Kidney tubule cell (primary cell): ENCODE measurements at regions not wholly inside any gene's neighbourhood (a gene's known extent, or its start where the extent isn't known, plus 50 kb on each side); places are given as distances from the start of the nearest gene placed in this dataset.

Experiments used
- DNase-seq: peaks from one replicate; pipeline ENCODE4 v3.0.0-alpha.2; 2018; ENCODE audit warnings: low spot score

GRCh38 chr10:121426307-121426706 is 171.9 kb downstream of the FGFR2 start:
- no peak for DNase-seq
